NB4 (cell line): ENCODE measurements at regions not wholly inside any gene's neighbourhood (a gene's known extent, or its start where the extent isn't known, plus 50 kb on each side); places are given as distances from the start of the nearest gene placed in this dataset.

Experiments
- DNase-seq: peaks from one replicate; pipeline ENCODE4 v3.0.0; 2010; ENCODE audit warnings: low read depth
- H3K4me3 ChIP-seq: one replicate; pipeline ENCODE4 v1.5.1; 2011; ENCODE audit warnings: mild to moderate bottlenecking, low read depth, low read length, moderate library complexity
- CTCF ChIP-seq: IDR thresholded peaks from one replicate; pipeline ENCODE4 v1.5.1; 2012; ENCODE audit warnings: low read depth, low read length
- MYC ChIP-seq: IDR thresholded peaks from 2 replicates; pipeline ENCODE4 v1.6.1; 2011; ENCODE audit warnings: low read depth, low read length
- POLR2A ChIP-seq: IDR thresholded peaks from 2 replicates; pipeline ENCODE4 v1.6.1; 2011; ENCODE audit warnings: mild to moderate bottlenecking; ENCODE audit not compliant: insufficient read length; ENCODE audit errors: extremely low read depth
- TF ChIP-seq, protein P1 (sequence below): IDR thresholded peaks from 2 replicates; pipeline ENCODE4 v1.6.1; 2011; ENCODE audit warnings: low read depth, low read length

DNA sequence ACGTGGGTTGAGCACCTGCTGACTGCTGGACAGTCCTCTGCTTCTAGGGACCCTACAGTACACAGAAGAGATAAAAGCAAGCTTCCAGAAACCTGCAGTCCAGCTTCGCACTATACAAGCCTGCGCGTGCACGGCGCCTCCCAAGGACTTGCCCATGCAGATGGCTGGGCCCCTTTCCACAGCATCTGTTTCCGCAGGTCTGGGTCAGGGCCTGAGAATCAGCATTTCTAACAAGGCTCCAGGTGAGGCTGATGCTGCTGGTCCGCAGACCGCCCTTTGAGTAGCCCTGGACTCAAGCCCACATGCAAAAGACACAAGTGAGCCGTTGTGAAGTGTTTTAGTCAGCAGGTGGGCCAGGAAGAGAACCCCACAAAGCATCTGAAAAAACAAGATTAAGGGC, 133.1 kb downstream of the HSD17B3 start:
- H3K4me3 ChIP-seq = no peak overlapping the region
- DNase-seq = no peak
- TF ChIP-seq POLR2A (no peak), MYC (no peak)
- TF ChIP-seq, protein P1, sequence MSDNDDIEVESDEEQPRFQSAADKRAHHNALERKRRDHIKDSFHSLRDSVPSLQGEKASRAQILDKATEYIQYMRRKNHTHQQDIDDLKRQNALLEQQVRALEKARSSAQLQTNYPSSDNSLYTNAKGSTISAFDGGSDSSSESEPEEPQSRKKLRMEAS = no peak

DNA sequence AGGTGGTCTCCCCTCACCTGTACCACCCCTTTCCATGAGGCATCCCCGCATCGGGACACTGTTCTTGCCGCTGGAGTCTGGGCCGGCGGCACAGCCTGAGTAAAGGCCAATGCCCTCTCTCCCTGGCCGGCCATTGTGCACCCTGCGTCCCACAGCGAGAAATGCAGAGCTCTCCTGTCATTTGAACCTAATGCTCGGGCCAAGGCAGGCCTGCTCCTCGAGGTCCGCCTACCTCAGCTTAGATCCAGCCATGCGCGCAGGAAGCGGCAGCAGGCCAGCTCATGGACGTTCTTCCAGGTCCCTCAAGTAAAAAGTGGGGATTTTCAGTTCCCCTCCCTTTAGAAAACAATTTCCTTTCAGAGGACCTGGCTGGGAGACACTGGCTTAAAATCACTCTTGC, 135.0 kb downstream of the HSD17B3 start:
- no peak overlapping the region for H3K4me3 ChIP-seq
- TF ChIP-seq CTCF (no peak), MYC (no peak), POLR2A (no peak)
- TF ChIP-seq, protein P1 = no peak
- DNase-seq = no peak

- H3K4me3 ChIP-seq = no peak overlapping the region
- DNase-seq = no peak
- TF ChIP-seq, protein P1 = no peak
- TF ChIP-seq MYC = no peak
- TF ChIP-seq CTCF = no peak
- no peak for TF ChIP-seq POLR2A
Measured at GRCh38 chr9:96164268-96164683, 137.7 kb downstream of the HSD17B3 start.

DNA sequence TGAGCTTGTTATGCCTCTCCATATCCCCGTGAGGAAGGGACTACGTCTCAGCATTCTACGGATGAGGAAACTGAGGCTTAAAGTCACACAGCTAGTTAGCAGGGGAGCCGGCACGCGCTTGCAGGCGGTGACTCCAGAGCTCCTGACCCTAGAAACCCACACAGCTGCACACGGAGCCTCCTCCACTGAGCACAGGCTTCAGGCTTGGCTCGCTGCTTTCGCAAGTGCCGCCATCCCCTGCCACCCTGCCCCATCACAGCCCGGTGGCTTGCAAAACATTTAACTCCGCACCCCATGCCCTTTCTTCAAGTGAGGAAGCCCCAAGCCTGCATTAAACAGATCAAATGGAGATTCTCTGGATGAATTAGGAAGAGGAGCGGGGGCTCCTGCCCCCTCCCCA, 138.3 kb downstream of the HSD17B3 start:
- DNase-seq = peak; percentile 91
- peak overlapping the region; percentile 49 for H3K4me3 ChIP-seq
- TF ChIP-seq MYC (peak; percentile 31; the same call in 1 of the 2 replicates), POLR2A (no peak), CTCF (no peak)
- TF ChIP-seq, protein P1 = no peak

DNA sequence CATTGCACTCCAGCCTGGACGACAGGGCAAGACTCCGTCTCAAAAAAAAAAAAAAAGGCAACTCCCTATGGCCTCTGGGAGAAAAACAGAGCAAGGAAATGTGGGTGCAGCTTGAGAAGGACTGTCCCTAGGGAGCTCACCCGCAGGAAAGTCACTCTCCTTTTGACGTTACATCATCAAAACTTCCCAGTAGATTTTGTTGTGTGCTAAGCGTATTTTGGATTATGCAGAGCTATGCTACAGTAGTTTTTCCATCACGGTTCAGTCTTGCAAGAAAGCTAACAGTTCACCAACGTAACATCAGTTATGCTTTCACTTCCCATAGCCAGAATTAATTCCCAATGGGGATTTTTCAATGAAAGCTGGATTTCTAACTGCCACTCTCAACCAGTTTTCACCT, 138.8 kb downstream of the HSD17B3 start:
- peak; percentile 69 for DNase-seq
- H3K4me3 ChIP-seq = peak overlapping the region; percentile 49
- no peak for TF ChIP-seq MYC
- TF ChIP-seq CTCF = no peak
- TF ChIP-seq, protein P1 = no peak
- TF ChIP-seq POLR2A = no peak

- H3K4me3 ChIP-seq = no peak overlapping the region
- no peak for TF ChIP-seq POLR2A
- TF ChIP-seq MYC = no peak
- TF ChIP-seq, protein P1 = no peak
- no peak for TF ChIP-seq CTCF
- no peak for DNase-seq
Measured at GRCh38 chr9:96161819-96162218, 140.2 kb downstream of the HSD17B3 start.
